ENCODE measurements at regions not wholly inside any gene's neighbourhood (a gene's known extent, or its start where the extent isn't known, plus 50 kb on each side); places are given as distances from the start of the nearest gene placed in this dataset.

DNA sequence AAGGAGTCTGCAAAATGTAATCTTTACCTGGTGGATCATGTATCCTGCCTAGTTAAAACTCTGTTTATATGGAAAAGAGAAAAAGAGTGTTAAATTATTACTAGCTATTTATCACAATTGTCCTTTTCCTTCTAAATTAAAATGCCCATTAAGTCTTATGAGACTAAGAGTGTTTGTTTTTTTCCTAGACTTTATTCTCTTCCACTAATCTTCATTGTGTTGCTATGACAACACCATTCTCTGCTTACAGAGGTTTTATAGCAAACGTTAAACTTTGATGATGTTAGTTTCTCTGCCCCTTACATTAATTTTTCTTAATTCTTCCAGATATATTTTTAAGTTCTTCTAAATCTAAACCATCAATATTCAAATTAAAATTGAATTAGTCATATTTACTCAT is 420.8 kb downstream of the TBC1D32 start:
- Histone ChIP-seq H2AFZ (ENCODE audit: low read length) (no peak overlapping the region), H4K20me1 (ENCODE audit: control insufficient read depth, insufficient read depth, insufficient read length) (no peaks in the 10 kb centered on the region), H3K56ac (ENCODE audit: insufficient read length, low read depth, low read length) (no peak overlapping the region), H4K5ac (ENCODE audit: insufficient read length, low read depth, low read length) (no peak overlapping the region), H2AK5ac (ENCODE audit: insufficient read length, low read length) (no peak overlapping the region), H3K4ac (ENCODE audit: low read depth, low read length) (no peak overlapping the region), H2BK120ac (ENCODE audit: low read depth, low read length, poor library complexity, severe bottlenecking) (no peak overlapping the region), H3K23me2 (ENCODE audit: insufficient read length, low read depth, low read length, poor library complexity, severe bottlenecking) (no peaks in the 10 kb centered on the region), H3K9me3 (ENCODE audit: control insufficient read depth, low read depth, low read length) (no peaks in the 10 kb centered on the region), H4K91ac (ENCODE audit: insufficient read length, low read depth, low read length) (no peak overlapping the region), H3K79me2 (ENCODE audit: insufficient read depth, low read length) (no peaks in the 10 kb centered on the region), H3K27ac (ENCODE audit: insufficient read length, low read depth, low read length) (no peak overlapping the region), H2BK12ac (ENCODE audit: insufficient read length, low read depth, low read length) (no peak overlapping the region), H3K79me1 (ENCODE audit: insufficient read depth, low read depth, low read length, poor library complexity, severe bottlenecking) (no peaks in the 10 kb centered on the region), H3K4me2 (ENCODE audit: insufficient read depth, insufficient read length, low read length) (no peak overlapping the region), H3K9ac (ENCODE audit: extremely low read depth, insufficient read length, low read length) (no peak overlapping the region), H3K27me3 (ENCODE audit: insufficient read depth, low read length) (no peaks in the 10 kb centered on the region), H3K14ac (ENCODE audit: insufficient read depth, low read length) (no peak overlapping the region; the same call in 1 of the 2 replicates), H2BK15ac (ENCODE audit: low read depth, low read length) (no peak overlapping the region), H3K18ac (ENCODE audit: insufficient read length, low read depth, low read length) (no peak overlapping the region), H2BK5ac (ENCODE audit: insufficient read length, low read length) (no peak overlapping the region), H4K8ac (replicated peaks; ENCODE audit: insufficient read length, low read depth, low read length) (no peak overlapping the region), H2BK20ac (ENCODE audit: low read depth, low read length, poor library complexity, severe bottlenecking) (no peak overlapping the region), H3K23ac (ENCODE audit: insufficient read length, low read depth, low read length) (no peak overlapping the region), H3T11ph (ENCODE audit: low read length) (no peak overlapping the region), H3K4me1 (ENCODE audit: insufficient read depth, low read length) (no peaks in the 10 kb centered on the region)
- Mint-ChIP-seq H3K27ac (no peak overlapping the region), H3K4me1 (peaks cover 0 to 9% of the 10 kb centered on the region in 2 experiments; a peak in 2 of 4 replicates), H3K27me3 (ENCODE audit: low read depth) (no peaks in the 10 kb centered on the region), H3K9me3 (no peaks in the 10 kb centered on the region), H3K4me3 (no peak overlapping the region), H3K36me3 (ENCODE audit: insufficient read depth in 1 of 3, low read depth in 3 of 3) (no peaks in the 10 kb centered on the region)
- WGBS (ENCODE audit: extremely low coverage, insufficient read length, low lambda C conversion rate), result no CpG with 5 or more reads among the region's 1 CpG
- TF ChIP-seq, protein P1, sequence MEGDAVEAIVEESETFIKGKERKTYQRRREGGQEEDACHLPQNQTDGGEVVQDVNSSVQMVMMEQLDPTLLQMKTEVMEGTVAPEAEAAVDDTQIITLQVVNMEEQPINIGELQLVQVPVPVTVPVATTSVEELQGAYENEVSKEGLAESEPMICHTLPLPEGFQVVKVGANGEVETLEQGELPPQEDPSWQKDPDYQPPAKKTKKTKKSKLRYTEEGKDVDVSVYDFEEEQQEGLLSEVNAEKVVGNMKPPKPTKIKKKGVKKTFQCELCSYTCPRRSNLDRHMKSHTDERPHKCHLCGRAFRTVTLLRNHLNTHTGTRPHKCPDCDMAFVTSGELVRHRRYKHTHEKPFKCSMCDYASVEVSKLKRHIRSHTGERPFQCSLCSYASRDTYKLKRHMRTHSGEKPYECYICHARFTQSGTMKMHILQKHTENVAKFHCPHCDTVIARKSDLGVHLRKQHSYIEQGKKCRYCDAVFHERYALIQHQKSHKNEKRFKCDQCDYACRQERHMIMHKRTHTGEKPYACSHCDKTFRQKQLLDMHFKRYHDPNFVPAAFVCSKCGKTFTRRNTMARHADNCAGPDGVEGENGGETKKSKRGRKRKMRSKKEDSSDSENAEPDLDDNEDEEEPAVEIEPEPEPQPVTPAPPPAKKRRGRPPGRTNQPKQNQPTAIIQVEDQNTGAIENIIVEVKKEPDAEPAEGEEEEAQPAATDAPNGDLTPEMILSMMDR (conservative IDR thresholded peaks at IDR 0.05), result no peak
- no peak for DNase-seq

Data from H9 (cell line).